KOPT-K1 (cell line): ENCODE measurements at regions not wholly inside any gene's neighbourhood (a gene's known extent, or its start where the extent isn't known, plus 50 kb on each side); places are given as distances from the start of the nearest gene placed in this dataset.

Experiments
- H3K27ac ChIP-seq: fragments of 200-600 bp; sonication (generic); 2 replicates; pipeline ENCODE4 v1.5.1; 2016; ENCODE audit warnings: antibody characterized with exemption, mild to moderate bottlenecking, low read depth, low read length; ENCODE audit not compliant: poor library complexity, severe bottlenecking
- H3K36me3 ChIP-seq: fragments of 200-600 bp; sonication (generic); 2 replicates; pipeline ENCODE4 v1.5.1; 2017; ENCODE audit warnings: antibody characterized with exemption, mild to moderate bottlenecking, low read length, moderate library complexity; ENCODE audit not compliant: insufficient read depth
- H3K9me3 ChIP-seq: fragments of 200-600 bp; sonication (generic); 2 replicates; pipeline ENCODE4 v1.5.1; 2017; ENCODE audit warnings: antibody characterized with exemption, low read length, mild to moderate bottlenecking; ENCODE audit not compliant: insufficient read depth, poor library complexity, severe bottlenecking

DNA sequence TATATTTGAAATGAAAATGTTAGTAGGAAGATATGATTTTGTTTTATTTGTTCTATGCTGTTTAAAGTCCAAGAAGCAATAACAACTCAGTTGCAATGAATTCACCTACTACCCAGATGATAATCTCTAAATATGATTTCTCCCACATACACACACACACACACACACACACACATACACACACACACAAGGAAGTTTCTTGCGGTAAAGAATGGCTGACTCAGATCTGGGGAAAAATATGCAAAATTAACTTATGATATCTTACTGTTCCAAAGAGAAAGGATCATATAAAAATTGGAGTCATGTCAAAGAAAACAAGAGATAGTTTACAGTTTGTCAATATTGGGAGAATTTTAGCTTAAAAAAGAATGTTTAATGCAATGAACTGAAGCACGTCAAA lies 456.7 kb downstream of the SLC16A7 start:
- Histone ChIP-seq H3K27ac (no peak overlapping the region), H3K36me3 (no peaks in the 10 kb centered on the region), H3K9me3 (no peaks in the 10 kb centered on the region)

DNA sequence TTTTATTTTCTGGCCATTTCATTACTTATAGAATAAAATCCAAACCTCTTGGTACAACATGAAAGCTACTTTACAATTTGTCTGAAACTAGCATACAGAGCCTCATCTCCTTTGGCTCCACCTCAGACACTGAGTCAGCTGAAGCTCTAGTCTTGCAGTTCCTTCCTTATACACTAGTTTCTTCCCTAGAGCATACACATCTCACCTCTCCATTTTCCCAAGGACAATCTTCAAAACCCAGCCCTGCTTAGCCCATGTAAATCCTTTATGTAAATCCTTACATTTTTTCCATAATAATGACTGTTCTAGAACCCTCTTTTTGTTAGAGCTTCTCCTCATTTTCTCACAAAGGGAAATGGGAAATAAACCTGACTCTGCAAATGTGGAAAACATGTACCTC lies 463.4 kb downstream of the SLC16A7 start:
- Histone ChIP-seq H3K27ac (no peak overlapping the region), H3K9me3 (no peaks in the 10 kb centered on the region), H3K36me3 (no peaks in the 10 kb centered on the region)

DNA sequence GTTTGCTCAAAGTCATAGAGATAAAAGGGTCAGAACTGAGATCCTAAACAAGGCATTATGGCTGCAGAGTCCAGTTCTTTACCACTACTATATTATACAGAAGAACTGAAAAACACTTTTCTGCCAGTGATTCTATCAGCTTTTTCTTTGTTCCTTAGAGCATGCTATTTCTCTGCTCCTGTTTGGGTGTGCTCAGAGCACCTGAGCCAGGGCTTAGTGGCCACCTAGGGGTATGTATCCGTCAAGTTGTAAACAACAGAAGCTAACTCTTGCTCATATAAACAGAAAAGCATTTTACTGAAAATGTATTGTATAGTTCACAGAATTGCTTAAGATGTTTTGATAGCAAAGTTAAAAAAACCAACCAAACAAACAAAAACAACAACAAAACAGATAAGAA lies 470.8 kb downstream of the SLC16A7 start:
- no peaks in the 10 kb centered on the region for H3K9me3 ChIP-seq
- H3K27ac ChIP-seq, result no peak overlapping the region
- no peaks in the 10 kb centered on the region for H3K36me3 ChIP-seq

DNA sequence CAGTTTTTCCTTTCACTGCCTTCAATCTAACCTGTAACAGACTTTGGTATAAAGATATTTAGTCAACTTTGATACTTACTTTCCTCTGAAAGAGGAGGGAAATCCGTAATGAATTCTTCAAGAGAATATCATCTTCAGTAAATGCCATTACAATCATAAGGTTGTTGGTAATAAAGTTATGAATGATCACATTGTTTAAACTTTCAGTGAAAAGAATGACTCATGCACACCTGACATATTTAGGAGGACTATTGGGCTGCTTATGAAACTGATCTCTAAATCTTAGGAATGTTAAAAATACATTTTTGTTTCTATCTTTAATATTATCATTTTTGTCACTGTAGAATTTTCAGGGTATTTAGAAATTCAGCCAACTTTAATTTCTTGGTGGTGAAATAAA lies 474.7 kb downstream of the SLC16A7 start:
- H3K27ac ChIP-seq, result no peak overlapping the region
- no peaks in the 10 kb centered on the region for H3K9me3 ChIP-seq
- no peaks in the 10 kb centered on the region for H3K36me3 ChIP-seq

DNA sequence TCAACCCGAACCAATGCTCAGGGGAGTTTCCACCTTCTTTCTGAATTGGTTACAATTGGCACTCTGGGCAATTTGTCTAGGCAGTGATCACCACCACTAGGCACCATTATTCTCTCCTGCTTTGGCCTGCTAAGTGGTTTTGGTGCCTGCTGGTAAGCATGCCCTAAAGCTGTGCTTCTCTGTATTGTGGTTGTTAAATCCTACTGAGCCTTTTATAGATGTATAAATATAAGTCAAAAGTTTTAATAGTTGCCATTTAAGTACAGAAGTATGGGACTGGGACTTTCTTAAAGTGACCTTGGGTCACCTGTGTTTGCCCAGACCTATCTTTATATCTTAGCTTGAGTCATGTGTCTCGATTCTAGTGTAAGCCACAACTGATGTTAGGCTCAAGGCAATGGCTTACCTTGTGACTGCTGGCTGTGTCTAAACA lies 475.9 kb downstream of the SLC16A7 start:
- no peaks in the 10 kb centered on the region for H3K9me3 ChIP-seq
- no peak overlapping the region for H3K27ac ChIP-seq
- no peaks in the 10 kb centered on the region for H3K36me3 ChIP-seq

DNA sequence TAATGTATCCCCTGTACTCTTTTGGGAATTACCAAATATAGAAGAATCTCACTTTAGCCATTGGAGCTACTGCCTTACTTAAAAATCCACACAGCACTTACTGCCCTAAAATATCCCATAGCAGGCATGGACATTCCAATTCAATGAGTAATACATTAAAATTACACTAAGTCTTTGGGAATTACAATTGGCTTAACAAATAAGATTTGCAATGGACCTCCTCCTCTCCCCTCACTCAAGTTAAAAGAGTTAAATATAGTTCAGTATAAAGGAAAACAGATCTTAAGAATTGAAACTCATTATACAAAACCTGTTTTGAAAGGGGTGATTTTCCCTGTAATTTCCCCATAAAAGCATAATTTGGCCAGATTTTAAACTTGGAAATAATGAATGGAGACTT lies 477.1 kb downstream of the SLC16A7 start:
- Histone ChIP-seq H3K36me3 (no peaks in the 10 kb centered on the region), H3K27ac (no peak overlapping the region), H3K9me3 (no peaks in the 10 kb centered on the region)

DNA sequence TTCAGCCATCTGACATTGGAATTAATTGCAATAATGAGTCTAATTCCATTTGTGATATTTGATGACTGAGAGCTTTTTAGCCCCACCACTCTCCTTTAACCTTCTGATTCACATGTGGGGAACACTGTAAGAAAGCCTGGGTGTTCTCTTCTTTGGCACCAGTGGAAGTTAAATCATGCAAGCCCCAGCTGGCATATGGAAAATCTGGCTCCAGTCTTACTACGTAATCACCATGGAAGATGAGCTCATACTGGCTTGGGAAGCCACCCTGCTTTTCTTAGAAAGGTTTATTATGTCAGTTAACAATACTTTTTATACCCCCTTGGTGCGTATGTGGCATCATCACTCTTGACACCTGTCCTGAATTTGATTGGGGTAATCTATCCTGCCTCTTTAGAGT lies 479.3 kb downstream of the SLC16A7 start:
- Histone ChIP-seq H3K27ac (no peak overlapping the region), H3K9me3 (no peaks in the 10 kb centered on the region)

DNA sequence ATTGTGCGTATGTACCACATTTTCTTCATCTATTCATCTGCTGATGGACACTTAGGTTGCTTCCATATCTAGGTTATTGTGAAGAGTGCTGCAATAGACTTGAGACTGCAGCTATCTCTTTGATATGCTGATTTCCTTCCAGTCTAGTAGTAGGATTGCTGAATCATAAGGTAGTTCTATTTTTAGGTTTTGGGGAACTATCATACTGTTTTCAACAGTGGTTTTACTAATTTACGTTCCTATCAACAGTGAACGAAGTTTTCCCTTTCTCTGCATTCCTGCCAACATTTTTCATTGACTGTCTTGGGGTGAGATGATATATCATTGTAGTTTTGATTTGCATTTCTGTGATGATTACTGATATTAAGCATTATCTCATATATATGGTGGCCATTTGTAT lies 482.2 kb downstream of the SLC16A7 start:
- no peak overlapping the region for H3K27ac ChIP-seq
- H3K9me3 ChIP-seq, result no peaks in the 10 kb centered on the region
- no peaks in the 10 kb centered on the region for H3K36me3 ChIP-seq

More for the DNA sequence above, 479.3 kb downstream of the SLC16A7 start:
- H3K36me3 ChIP-seq, result no peaks in the 10 kb centered on the region

DNA sequence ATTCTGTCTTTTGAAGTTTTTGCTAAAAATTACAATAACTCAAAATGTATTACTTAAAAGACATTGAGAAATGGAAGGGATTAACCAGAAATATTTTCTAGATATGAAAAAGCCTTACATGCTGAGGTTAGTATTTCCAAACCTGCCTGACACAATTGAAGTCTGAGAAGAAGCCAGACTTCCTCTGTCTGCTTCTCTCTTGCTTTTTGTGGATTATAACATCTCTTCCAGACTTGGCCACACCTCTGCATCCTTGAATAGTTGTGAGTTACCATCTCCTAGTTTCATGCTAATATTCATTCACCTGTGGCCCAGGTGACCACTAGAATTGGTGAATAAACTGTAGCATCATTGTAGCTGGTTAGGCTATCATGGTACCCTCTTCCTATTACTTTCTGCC lies 497.6 kb downstream of the SLC16A7 start:
- H3K36me3 ChIP-seq, result no peaks in the 10 kb centered on the region
- no peaks in the 10 kb centered on the region for H3K9me3 ChIP-seq
- no peak overlapping the region for H3K27ac ChIP-seq

DNA sequence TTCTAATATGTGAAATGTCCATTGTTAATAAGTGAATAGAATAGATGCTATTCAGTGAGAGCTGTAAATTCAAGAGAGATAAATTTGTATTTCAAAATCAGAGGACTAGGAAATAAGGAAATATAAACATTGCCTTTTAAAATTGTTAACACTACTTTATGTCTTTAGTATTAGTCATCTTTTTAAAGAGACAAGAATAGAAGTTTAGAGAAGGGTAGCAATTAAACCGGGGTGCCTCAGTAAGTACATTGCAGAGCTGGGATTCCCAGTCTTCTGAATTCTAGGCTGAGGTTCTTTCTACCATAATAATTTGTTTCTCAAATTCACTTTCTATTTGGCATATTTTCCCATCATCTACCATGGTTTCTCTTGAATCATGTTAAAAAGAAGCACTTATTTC lies 498.6 kb downstream of the SLC16A7 start:
- Histone ChIP-seq H3K27ac (no peak overlapping the region), H3K36me3 (no peaks in the 10 kb centered on the region), H3K9me3 (no peaks in the 10 kb centered on the region)

DNA sequence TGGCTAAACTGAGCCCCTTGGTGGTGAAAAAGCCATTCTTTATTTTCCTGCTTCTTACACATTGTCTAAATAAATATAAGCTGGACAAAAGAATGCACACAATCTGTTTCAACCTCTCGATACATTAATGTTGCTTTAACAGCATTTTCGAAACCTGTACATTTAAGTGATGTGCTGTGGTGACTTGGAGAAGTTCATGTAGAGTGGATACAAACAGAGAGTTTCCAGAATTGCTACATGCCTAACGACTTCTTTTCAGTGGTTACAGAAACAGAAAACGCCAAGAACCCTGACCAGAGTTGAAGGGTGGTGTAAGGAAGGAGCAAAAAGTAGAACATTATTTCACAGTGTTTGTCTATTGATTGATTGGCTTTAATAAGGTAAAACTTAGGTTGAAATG lies 500.9 kb downstream of the SLC16A7 start:
- Histone ChIP-seq H3K36me3 (no peaks in the 10 kb centered on the region), H3K9me3 (no peaks in the 10 kb centered on the region), H3K27ac (no peak overlapping the region)

DNA sequence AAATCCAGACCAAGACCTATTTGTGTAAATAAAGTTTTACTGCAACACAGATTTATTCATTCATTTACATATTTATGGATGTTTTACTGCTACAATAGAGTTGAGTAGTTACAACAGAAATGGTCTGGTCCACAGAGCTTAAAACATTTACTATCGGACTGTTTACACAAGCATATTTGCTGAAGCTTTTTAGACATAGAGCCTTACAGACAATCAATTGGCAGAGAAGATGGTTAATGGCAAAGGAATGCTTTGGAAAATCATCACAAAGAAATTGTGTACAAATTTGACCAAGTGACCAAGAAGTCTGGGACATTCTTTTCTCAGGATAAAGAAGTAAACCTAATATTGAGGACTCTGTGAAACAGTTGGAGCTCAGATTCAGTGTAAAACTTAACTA lies 504.3 kb downstream of the SLC16A7 start:
- no peaks in the 10 kb centered on the region for H3K36me3 ChIP-seq
- no peaks in the 10 kb centered on the region for H3K9me3 ChIP-seq
- no peak overlapping the region for H3K27ac ChIP-seq

DNA sequence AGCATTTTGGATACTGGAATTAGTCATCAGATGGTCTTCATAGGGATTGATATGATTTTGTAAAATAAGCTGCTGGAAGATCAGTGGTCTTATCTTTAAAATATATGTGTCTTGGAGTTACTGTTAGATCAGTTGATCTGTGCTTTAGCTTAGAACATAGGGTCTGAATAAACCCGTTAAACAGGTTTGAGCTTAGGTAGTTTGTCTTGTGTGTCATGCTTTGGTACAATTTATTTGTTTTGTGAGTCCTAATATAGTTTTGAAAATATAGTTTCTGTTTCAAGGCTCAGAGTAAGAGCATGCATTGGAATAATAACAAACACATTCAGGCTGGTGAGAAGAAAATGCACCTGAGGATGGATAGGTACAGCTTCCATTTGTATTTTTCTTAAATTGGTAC lies 505.0 kb downstream of the SLC16A7 start:
- H3K27ac ChIP-seq, result no peak overlapping the region
- H3K9me3 ChIP-seq, result no peaks in the 10 kb centered on the region
- H3K36me3 ChIP-seq, result no peaks in the 10 kb centered on the region

DNA sequence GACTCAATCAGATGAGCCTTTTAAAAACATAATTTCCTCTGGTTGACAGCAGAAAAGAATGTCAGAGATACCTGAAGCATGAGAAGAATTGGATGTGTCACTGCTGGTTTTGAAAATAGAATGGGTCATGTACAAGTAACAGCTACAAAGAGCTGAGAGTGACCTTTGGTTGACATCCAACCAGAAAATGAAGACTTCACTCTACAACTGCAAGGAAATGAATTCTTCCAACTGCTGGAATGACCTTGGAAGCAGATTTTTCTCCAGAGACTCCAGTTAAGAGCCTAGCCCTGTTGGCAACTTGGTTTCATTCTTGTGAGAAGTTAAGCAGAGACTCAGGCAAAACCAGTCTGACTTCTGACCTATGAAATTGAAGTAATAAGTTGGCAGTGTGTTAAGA lies 505.9 kb downstream of the SLC16A7 start:
- Histone ChIP-seq H3K36me3 (no peaks in the 10 kb centered on the region), H3K9me3 (no peaks in the 10 kb centered on the region), H3K27ac (no peak overlapping the region)

DNA sequence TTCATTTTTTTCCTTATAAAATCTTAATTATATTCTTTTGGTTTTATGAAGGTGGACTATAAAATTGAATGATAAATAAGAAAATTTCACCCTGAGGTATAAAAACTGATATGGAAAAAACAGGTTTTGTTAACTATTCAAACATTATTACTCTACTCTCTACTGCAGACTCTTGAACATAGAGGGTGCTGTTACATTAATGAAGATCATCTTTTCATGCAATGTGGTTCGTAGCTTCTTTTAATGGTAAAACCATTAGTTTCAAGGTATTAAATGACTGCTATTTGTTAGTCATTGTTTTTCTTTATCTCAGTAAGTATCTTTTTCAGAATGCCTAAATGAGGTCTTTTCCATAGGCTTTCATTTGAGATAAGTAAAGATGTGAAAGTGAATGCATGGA lies 510.4 kb downstream of the SLC16A7 start:
- Histone ChIP-seq H3K36me3 (no peaks in the 10 kb centered on the region), H3K27ac (no peak overlapping the region), H3K9me3 (no peaks in the 10 kb centered on the region)

DNA sequence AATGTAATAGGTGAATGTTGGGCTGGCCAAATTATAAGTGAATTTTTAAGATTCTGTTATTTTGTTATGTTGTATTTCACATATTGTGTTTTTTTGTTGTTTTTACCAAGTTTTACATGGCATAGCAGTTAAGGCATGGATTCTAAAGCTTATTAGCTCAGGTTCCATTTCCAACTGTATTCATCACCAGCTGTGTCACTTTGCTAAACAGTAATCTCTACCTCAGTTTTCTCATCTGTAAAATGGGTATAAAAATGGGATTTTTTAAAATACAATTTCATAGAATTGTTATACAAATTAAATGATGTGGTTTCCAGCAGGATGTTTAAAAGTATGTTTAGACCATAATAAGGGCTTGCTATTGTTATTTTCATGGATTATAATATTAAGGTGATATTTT lies 512.2 kb downstream of the SLC16A7 start:
- Histone ChIP-seq H3K9me3 (no peaks in the 10 kb centered on the region), H3K36me3 (no peaks in the 10 kb centered on the region), H3K27ac (no peak overlapping the region)

DNA sequence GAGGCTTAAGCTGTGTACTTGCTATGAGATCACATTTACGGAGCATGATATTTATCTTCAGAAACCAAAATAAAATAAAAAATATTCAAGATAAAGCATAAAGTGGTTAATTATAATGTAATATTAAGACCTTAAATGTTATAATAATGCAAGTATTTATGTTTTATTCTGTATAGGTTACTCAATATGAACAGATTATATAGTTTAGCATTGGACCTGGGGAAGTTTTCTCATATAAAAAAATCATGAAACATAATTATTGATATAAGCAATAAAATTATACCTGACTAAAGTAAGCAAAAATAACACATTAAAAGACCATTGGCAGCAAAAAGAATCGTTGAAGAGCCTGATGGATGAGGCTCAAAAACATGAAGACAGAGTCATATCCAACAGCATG lies 516.2 kb downstream of the SLC16A7 start:
- Histone ChIP-seq H3K9me3 (no peaks in the 10 kb centered on the region), H3K27ac (no peak overlapping the region), H3K36me3 (no peaks in the 10 kb centered on the region)
